ENCODE measurements at regions not wholly inside any gene's neighbourhood (a gene's known extent, or its start where the extent isn't known, plus 50 kb on each side); places are given as distances from the start of the nearest gene placed in this dataset.
"Not testable (repeated sequence)": the region's sequence is repeated elsewhere in the genome, so short reads cannot be mapped to it uniquely, and the experiment has no call there.

- DNase-seq: no peak
These were observed 177.6 kb upstream of the GLRA2 start for GRCh38 chrX:14351611-14352303.

- no peak for DNase-seq
These were observed 181.8 kb upstream of the GLRA2 start for GRCh38 chrX:14347523-14347922.

- no peak for DNase-seq
These were observed 185.0 kb upstream of the GLRA2 start for GRCh38 chrX:14344172-14344940.

GRCh38 chrX:14309431-14309830 lies 219.9 kb upstream of the GLRA2 start:
- peak; percentile 31 to 65 (median 34) for DNase-seq

GRCh38 chrX:14308976-14309375 lies 220.4 kb upstream of the GLRA2 start:
- not testable (repeated sequence) for DNase-seq

GRCh38 chrX:14303891-14304290 lies 225.4 kb upstream of the GLRA2 start:
- DNase-seq: no peak

GRCh38 chrX:14302561-14302960 lies 226.8 kb upstream of the GLRA2 start:
- DNase-seq: not testable (repeated sequence)

GRCh38 chrX:14300376-14300775 lies 229.0 kb upstream of the GLRA2 start:
- DNase-seq: no peak

GRCh38 chrX:14295426-14295825 lies 233.9 kb upstream of the GLRA2 start:
- DNase-seq: no peak

- no peak for DNase-seq
These were observed 237.5 kb upstream of the GLRA2 start for GRCh38 chrX:14291666-14292500.

- DNase-seq: peak in 1 of 3 donors; percentile 18
These were observed 239.0 kb upstream of the GLRA2 start for GRCh38 chrX:14290335-14290734.

- peak; percentile 11 to 71 (median 45) for DNase-seq
These were observed 245.0 kb upstream of the GEMIN8 start for GRCh38 chrX:14274691-14275090.

GRCh38 chrX:14267216-14267615 lies 237.5 kb upstream of the GEMIN8 start:
- no peak for DNase-seq

- DNase-seq: no peak
These were observed 237.0 kb upstream of the GEMIN8 start for GRCh38 chrX:14266705-14267104.

GRCh38 chrX:14243823-14244222 lies 214.1 kb upstream of the GEMIN8 start:
- no peak for DNase-seq

GRCh38 chrX:14235004-14235403 lies 205.3 kb upstream of the GEMIN8 start:
- no peak for DNase-seq

GRCh38 chrX:14232688-14233087 lies 203.0 kb upstream of the GEMIN8 start:
- no peak for DNase-seq

GRCh38 chrX:14228611-14229010 lies 198.9 kb upstream of the GEMIN8 start:
- DNase-seq: no peak

GRCh38 chrX:14220386-14220944 lies 190.8 kb upstream of the GEMIN8 start:
- DNase-seq: no peak

- DNase-seq: no peak
These were observed 179.3 kb upstream of the GEMIN8 start for GRCh38 chrX:14209034-14209433.

- no peak for DNase-seq
These were observed 165.0 kb upstream of the GEMIN8 start for GRCh38 chrX:14194711-14195110.

- no peak for DNase-seq
These were observed 163.9 kb upstream of the GEMIN8 start for GRCh38 chrX:14193547-14193946.

Measured in muscle of back (tissue), 3 donors.